HAP-1 (cell line): ENCODE measurements at regions not wholly inside any gene's neighbourhood (a gene's known extent, or its start where the extent isn't known, plus 50 kb on each side); places are given as distances from the start of the nearest gene placed in this dataset.

Experiments
- DNase-seq, 2 experiments: peaks; one replicate each; pipeline ENCODE4 v3.0.0-alpha.2; 2016 to 2020; ENCODE audit warnings: low spot score in 2 of 2
- H3K27me3 ChIP-seq: fragments of 250-450 bp; sonication (Bioruptor Pico); 2 replicates; pipeline ENCODE4 v1.5.1; 2020; ENCODE audit warnings: low read depth, mild to moderate bottlenecking, moderate library complexity
- H3K36me3 ChIP-seq: fragments of 250-450 bp; sonication (Bioruptor Pico); replicated peaks from 2 replicates; pipeline ENCODE4 v1.5.1; 2020; ENCODE audit warnings: mild to moderate bottlenecking
- H3K4me1 ChIP-seq: fragments of 250-450 bp; sonication (Bioruptor Pico); 2 replicates; pipeline ENCODE4 v1.5.1; 2020; ENCODE audit warnings: mild to moderate bottlenecking
- H3K4me3 ChIP-seq: fragments of 250-450 bp; sonication (Bioruptor Pico); 2 replicates; pipeline ENCODE4 v1.5.1; 2020; ENCODE audit warnings: mild to moderate bottlenecking, moderate library complexity
- H3K9me3 ChIP-seq: fragments of 250-450 bp; sonication (Bioruptor Pico); 2 replicates; pipeline ENCODE4 v1.5.1; 2020; ENCODE audit warnings: mild to moderate bottlenecking, moderate library complexity
- in situ Hi-C: fragments of 300-500 bp; cut with MboI; formaldehyde crosslinking; loops from 3 replicates; pipeline ENCODE4 v1.14.3; 2020; ENCODE audit warnings: low sequenced_read_pairs, inconsistent platforms, mixed read lengths

- Histone ChIP-seq H3K4me1 (no peaks in the 10 kb centered on the region), H3K9me3 (no peaks in the 10 kb centered on the region), H3K36me3 (no peaks in the 10 kb centered on the region), H3K27me3 (no peaks in the 10 kb centered on the region), H3K4me3 (no peak overlapping the region)
- in situ Hi-C loops: no loop called here
- no peak for DNase-seq
These were observed 350.4 kb downstream of the TGFB2 start for GRCh38 chr1:218695525-218695924.

DNA sequence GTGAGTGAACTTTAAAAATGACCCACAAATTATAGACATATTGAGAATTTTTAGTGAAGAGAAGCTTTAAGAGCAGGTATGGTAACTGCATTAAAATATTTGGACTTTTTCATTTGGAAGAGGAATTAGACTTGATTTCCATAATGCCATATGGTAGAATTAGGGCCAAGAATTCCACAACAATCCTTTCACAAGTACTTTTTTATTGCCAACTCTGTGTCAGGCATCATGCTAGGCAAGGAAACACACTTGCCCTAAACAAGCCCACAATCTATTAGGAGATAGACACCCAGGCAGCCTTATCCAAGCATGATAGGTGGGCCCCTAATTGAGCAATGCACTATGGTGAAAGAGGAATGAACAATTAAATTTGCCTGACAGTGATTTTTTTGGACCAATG is 353.0 kb downstream of the TGFB2 start:
- no peaks in the 10 kb centered on the region for H3K9me3 ChIP-seq

GRCh38 chr1:218699421-218699820 is 354.3 kb downstream of the TGFB2 start:
- H3K4me1 ChIP-seq: no peaks in the 10 kb centered on the region
- H3K36me3 ChIP-seq: no peaks in the 10 kb centered on the region
- no peaks in the 10 kb centered on the region for H3K27me3 ChIP-seq
- no peak for DNase-seq
- in situ Hi-C loops: no loop called here
- H3K9me3 ChIP-seq: no peaks in the 10 kb centered on the region
- no peak overlapping the region for H3K4me3 ChIP-seq

More for the DNA sequence above, 353.0 kb downstream of the TGFB2 start:
- Histone ChIP-seq H3K36me3 (no peaks in the 10 kb centered on the region), H3K27me3 (no peaks in the 10 kb centered on the region), H3K4me1 (no peaks in the 10 kb centered on the region), H3K4me3 (no peak overlapping the region)
- in situ Hi-C loops: no loop called here
- no peak for DNase-seq

DNA sequence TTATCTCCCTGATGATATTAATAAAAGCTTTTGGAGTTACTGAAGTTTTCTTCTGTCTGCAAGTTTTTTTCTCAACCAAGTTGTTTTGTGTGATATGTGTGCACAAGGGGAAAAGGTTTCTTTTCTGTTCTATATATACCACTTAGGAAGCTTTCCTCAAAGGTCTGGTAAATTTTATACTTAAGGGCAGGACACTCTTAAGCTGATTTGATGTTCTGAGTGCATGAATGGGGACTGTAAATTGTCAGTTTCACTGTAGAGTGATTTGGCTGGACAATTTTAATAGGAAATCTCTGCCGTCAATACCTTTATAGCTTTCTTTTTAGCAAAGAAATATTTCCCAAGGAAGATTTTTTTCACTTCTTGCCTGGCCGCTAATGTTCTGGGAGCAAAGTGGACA is 354.7 kb downstream of the TGFB2 start:
- in situ Hi-C loops: no loop called here
- Histone ChIP-seq H3K27me3 (no peaks in the 10 kb centered on the region), H3K4me3 (no peak overlapping the region), H3K36me3 (no peaks in the 10 kb centered on the region), H3K4me1 (no peaks in the 10 kb centered on the region), H3K9me3 (no peaks in the 10 kb centered on the region)
- DNase-seq: no peak

GRCh38 chr1:218700666-218701065 is 355.5 kb downstream of the TGFB2 start:
- no peaks in the 10 kb centered on the region for H3K4me1 ChIP-seq
- no peaks in the 10 kb centered on the region for H3K9me3 ChIP-seq
- in situ Hi-C loops: no loop called here
- H3K36me3 ChIP-seq: no peaks in the 10 kb centered on the region
- no peak overlapping the region for H3K4me3 ChIP-seq
- H3K27me3 ChIP-seq: no peaks in the 10 kb centered on the region
- DNase-seq: no peak

- no peaks in the 10 kb centered on the region for H3K27me3 ChIP-seq
- H3K4me1 ChIP-seq: no peaks in the 10 kb centered on the region
- no peak overlapping the region for H3K4me3 ChIP-seq
- no peaks in the 10 kb centered on the region for H3K36me3 ChIP-seq
- in situ Hi-C loops: no loop called here
- DNase-seq: no peak
- no peaks in the 10 kb centered on the region for H3K9me3 ChIP-seq
These were observed 356.0 kb downstream of the TGFB2 start for GRCh38 chr1:218701131-218701530.

GRCh38 chr1:218702775-218703174 is 357.6 kb downstream of the TGFB2 start:
- DNase-seq: no peak
- Histone ChIP-seq H3K4me3 (no peak overlapping the region), H3K9me3 (no peaks in the 10 kb centered on the region), H3K36me3 (no peaks in the 10 kb centered on the region), H3K27me3 (no peaks in the 10 kb centered on the region), H3K4me1 (no peaks in the 10 kb centered on the region)
- in situ Hi-C loops: no loop called here

GRCh38 chr1:218703836-218704235 is 358.7 kb downstream of the TGFB2 start:
- DNase-seq: no peak
- in situ Hi-C loops: no loop called here
- Histone ChIP-seq H3K9me3 (no peaks in the 10 kb centered on the region), H3K27me3 (no peaks in the 10 kb centered on the region), H3K4me1 (no peaks in the 10 kb centered on the region), H3K36me3 (no peaks in the 10 kb centered on the region), H3K4me3 (no peak overlapping the region)

DNA sequence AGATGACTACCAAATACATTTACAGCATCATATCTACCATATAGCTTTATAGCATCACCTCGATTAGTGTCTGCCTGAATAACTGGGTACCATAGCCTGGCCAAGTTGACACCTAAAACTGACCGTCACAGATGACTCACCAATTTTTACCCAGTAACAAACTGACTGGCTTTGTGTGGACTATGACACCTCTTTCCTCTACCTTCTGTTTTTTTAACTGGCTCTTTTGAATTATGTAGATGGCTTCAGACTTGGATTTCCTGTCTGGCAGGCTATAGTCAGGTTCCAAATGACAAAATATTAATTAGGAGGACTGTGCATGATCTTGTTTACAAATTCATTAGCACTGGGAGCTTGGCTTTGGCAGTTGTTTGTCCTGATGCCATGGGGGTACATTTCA is 360.3 kb downstream of the TGFB2 start:
- no peaks in the 10 kb centered on the region for H3K27me3 ChIP-seq
- H3K4me3 ChIP-seq: no peak overlapping the region
- no peaks in the 10 kb centered on the region for H3K4me1 ChIP-seq
- in situ Hi-C loops: no loop called here
- DNase-seq: no peak
- H3K9me3 ChIP-seq: no peaks in the 10 kb centered on the region
- H3K36me3 ChIP-seq: no peaks in the 10 kb centered on the region

DNA sequence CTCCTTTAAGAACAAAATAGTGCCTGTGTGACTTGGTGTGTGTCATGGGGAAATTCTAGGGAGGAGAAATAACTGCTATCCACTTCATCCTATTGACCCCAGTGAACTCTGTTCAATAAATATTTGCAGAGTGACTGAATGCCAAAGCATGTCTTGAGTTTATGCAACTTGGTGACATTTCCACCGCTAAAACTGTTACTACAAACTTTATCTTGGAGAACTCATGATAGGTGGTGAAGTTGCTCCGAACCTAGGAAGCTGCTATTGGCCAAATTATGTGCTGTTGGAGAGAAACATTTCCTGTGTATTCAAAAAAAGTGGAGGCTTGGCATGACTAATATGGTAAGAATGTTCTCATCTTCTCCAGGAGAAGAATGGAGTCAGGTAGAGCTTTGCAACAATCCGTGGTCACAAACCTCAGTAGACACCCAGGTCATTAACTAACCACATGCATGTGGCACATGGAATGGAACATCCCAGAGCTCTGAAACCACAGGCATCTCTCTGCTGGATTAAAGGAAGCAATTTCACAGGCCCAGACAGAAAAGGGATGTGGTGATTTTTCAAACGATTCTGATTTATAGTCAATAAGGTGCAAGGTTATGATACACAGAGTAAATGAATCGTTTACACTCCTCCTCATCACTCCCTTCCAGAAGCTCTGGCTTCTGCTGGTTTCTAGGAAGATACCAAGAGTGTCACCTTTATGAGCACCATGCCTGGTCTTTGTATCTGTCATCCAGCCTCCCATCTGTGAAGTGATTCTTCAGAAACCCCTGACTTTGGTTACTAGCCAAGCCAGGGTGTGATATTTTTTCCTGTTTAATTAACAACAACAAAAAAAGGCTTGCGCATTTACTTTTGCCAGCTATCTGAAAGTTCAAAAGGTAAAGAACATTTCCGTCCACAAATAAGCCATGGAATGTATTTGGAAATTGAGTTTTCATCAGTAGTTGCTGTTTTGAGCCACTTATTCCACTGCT is 361.1 kb downstream of the TGFB2 start:
- H3K36me3 ChIP-seq: no peaks in the 10 kb centered on the region
- no peaks in the 10 kb centered on the region for H3K9me3 ChIP-seq
- H3K4me3 ChIP-seq: no peak overlapping the region
- in situ Hi-C loops: no loop called here
- H3K4me1 ChIP-seq: no peaks in the 10 kb centered on the region
- H3K27me3 ChIP-seq: no peaks in the 10 kb centered on the region
- no peak for DNase-seq

GRCh38 chr1:218711001-218711400 is 365.9 kb downstream of the TGFB2 start:
- no peak for DNase-seq
- no peak overlapping the region for H3K4me3 ChIP-seq
- H3K4me1 ChIP-seq: no peaks in the 10 kb centered on the region
- no peaks in the 10 kb centered on the region for H3K27me3 ChIP-seq
- H3K9me3 ChIP-seq: no peaks in the 10 kb centered on the region
- in situ Hi-C loops: no loop called here
- no peaks in the 10 kb centered on the region for H3K36me3 ChIP-seq

DNA sequence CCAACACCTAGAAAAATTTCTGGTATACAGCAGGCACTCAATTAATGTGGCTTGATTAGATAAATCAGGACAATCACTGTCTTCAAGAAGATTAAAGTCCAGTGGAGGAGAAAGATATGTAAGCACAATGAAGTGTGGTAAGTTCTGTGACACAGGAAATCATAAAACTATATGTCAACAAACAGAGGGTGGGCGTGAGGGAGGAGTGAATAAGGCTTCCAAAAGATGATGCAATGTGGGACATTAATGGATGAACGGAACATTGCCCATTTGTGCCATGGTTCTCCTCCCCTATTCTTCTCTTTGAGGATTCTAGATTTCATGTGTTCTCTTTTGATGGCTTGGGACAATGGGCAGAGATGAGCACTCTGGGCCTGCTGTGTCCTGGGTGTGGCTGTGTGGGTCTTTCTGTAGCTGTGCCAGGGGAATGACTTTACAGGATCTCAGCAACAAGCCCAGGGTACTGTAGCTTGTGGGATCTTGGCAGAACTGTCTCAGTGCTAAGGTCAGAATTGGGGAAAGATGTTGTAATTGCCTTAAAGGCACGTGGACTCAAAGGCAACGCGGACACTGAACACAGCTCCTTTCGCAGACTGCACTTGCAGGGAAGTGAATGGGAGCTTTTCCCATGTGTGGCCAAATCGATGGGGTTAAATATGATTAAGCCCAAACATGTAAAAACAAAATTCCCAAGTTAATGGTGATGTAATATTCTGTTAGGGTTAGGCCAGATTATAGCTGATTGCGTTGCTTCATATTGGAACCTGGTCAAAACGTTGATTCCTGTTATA is 366.9 kb downstream of the TGFB2 start:
- H3K36me3 ChIP-seq: no peaks in the 10 kb centered on the region
- no peak overlapping the region for H3K4me3 ChIP-seq
- no peaks in the 10 kb centered on the region for H3K4me1 ChIP-seq
- in situ Hi-C loops: no loop called here
- H3K27me3 ChIP-seq: no peaks in the 10 kb centered on the region
- no peaks in the 10 kb centered on the region for H3K9me3 ChIP-seq
- no peak for DNase-seq

DNA sequence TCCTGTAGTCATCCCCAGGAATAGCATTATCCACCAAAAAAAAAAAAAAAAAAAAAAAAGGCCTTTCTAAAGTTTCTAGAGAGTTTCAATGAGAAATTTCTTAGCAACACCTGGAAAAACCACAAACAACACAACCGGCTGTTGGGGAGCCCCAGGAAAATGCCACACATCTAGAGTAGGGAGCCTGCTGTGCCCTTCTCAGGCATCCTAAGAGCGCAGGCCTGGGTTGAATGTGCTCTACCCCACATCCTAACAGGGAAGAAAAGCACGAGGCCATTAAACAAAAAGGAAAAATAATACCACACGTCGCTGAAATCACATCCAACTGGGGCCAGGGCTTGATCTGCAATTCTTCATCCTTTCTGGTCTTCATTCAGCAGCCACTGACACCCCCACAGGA is 367.5 kb downstream of the TGFB2 start:
- no peaks in the 10 kb centered on the region for H3K27me3 ChIP-seq
- no peaks in the 10 kb centered on the region for H3K9me3 ChIP-seq
- H3K4me3 ChIP-seq: no peak overlapping the region
- H3K4me1 ChIP-seq: no peaks in the 10 kb centered on the region
- no peak for DNase-seq
- H3K36me3 ChIP-seq: no peaks in the 10 kb centered on the region
- in situ Hi-C loops: no loop called here

DNA sequence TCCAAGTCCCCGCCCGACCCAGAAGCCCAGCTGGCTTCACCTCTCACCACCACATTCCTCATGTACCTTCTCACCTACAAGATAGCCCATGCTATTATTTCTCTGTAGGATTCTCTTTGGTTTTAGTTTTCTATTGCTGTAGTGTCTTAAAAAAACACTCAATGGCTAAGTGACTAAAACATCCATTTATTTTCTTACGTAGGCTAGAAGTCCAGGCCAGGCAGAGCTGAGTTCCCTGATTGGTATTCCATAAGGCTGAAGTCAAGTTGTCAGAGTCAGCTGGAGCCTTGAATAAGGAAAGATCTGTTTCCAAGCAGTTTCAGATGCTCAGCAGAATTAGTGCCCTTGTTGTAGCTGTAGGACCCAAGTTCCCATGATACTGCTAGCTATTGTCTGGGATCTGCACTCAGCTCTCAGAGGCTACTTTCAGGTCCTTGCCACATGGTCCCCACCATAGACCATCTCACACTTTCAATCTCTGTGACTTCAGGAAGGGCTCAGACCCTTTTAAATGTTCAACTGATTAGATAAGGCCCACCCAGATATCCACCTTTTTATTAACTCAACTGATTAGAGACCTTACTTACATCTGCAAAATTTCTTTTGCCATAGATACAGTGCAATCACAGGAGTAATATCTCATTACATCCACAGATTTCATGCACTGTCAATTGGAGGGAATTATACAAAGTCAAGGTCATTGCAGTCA is 371.0 kb downstream of the TGFB2 start:
- Histone ChIP-seq H3K4me1 (no peaks in the 10 kb centered on the region), H3K9me3 (no peaks in the 10 kb centered on the region)
- in situ Hi-C loops: no loop called here

More for the DNA sequence above, 371.0 kb downstream of the TGFB2 start:
- no peak overlapping the region for H3K4me3 ChIP-seq
- DNase-seq: no peak
- H3K36me3 ChIP-seq: no peaks in the 10 kb centered on the region
- H3K27me3 ChIP-seq: no peaks in the 10 kb centered on the region
